DOHH2 (cell line): ENCODE measurements at regions not wholly inside any gene's neighbourhood (a gene's known extent, or its start where the extent isn't known, plus 50 kb on each side); places are given as distances from the start of the nearest gene placed in this dataset.

Experiments used
- CTCF ChIP-seq: fragments of 200-600 bp; sonication (generic); IDR thresholded peaks from one replicate; pipeline ENCODE4 v1.5.1; 2014; ENCODE audit warnings: antibody characterized with exemption, mild to moderate bottlenecking, low read depth, low read length; ENCODE audit not compliant: poor library complexity, severe bottlenecking
- EZH2phosphoT487 ChIP-seq: fragments of 200-600 bp; sonication (generic); IDR thresholded peaks from 2 replicates; pipeline ENCODE4 v1.6.1; 2017; ENCODE audit warnings: borderline replicate concordance, mild to moderate bottlenecking, antibody characterized with exemption, low read length, moderate library complexity, mixed read lengths

- TF ChIP-seq CTCF (no peak), EZH2phosphoT487 (no peak)
Observed at GRCh38 chr3:34183114-34183513, 384.7 kb downstream of the PDCD6IP start.
